C4-2B (cell line): ENCODE measurements at regions not wholly inside any gene's neighbourhood (a gene's known extent, or its start where the extent isn't known, plus 50 kb on each side); places are given as distances from the start of the nearest gene placed in this dataset.

Experiments used
- ZFX ChIP-seq: fragments of 450-650 bp; IDR thresholded peaks from 2 replicates; pipeline ENCODE4 v1.6.1; 2017
- TF ChIP-seq, protein P1 (sequence below): fragments of 450-650 bp; conservative IDR thresholded peaks from 2 replicates; pipeline ENCODE4 v1.5.1; 2017; ENCODE audit warnings: mild to moderate bottlenecking

DNA sequence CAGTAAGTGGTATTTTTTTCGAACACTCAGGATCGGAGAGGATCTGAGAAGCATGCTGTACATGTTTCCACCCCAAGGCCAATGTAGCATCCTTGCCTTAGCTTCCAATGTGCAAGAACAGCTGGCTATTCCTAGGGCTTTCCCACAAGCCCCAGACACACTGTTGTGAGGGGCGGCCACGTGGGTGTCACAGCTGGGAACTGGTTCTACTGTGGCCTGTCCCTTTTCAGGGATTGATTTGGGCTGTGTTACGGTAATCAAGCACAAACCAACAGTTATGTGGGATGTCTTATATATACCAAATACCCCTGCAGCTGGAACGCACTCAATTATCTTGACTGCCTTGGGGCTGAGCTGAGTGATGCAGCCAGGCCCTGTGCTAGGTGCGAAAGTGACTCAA lies 116.3 kb upstream of the CXCR4 start:
- TF ChIP-seq, protein P1, sequence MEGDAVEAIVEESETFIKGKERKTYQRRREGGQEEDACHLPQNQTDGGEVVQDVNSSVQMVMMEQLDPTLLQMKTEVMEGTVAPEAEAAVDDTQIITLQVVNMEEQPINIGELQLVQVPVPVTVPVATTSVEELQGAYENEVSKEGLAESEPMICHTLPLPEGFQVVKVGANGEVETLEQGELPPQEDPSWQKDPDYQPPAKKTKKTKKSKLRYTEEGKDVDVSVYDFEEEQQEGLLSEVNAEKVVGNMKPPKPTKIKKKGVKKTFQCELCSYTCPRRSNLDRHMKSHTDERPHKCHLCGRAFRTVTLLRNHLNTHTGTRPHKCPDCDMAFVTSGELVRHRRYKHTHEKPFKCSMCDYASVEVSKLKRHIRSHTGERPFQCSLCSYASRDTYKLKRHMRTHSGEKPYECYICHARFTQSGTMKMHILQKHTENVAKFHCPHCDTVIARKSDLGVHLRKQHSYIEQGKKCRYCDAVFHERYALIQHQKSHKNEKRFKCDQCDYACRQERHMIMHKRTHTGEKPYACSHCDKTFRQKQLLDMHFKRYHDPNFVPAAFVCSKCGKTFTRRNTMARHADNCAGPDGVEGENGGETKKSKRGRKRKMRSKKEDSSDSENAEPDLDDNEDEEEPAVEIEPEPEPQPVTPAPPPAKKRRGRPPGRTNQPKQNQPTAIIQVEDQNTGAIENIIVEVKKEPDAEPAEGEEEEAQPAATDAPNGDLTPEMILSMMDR = no peak
- TF ChIP-seq ZFX = no peak
